ENCODE measurements at regions not wholly inside any gene's neighbourhood (a gene's known extent, or its start where the extent isn't known, plus 50 kb on each side); places are given as distances from the start of the nearest gene placed in this dataset.

GRCh38 chr5:93887678-93888077 is 146.3 kb upstream of the POU5F2 start:
- Histone ChIP-seq H2BK5ac (ENCODE audit: low read depth, low read length) (no peak overlapping the region), H3K4ac (replicated peaks; ENCODE audit: insufficient read length, low read depth, low read length) (no peak overlapping the region), H3K79me2 (ENCODE audit: control insufficient read depth in 1 of 2, insufficient read depth in 2 of 2, low read length in 2 of 2) (no peaks in the 10 kb centered on the region), H3K4me2 (ENCODE audit: insufficient read depth in 1 of 2, low read depth in 2 of 2, low read length in 2 of 2) (no peak overlapping the region), H2AK5ac (ENCODE audit: low read depth, low read length) (no peak overlapping the region), H2BK12ac (ENCODE audit: low read depth, low read length) (no peak overlapping the region), H3K27ac (ENCODE audit: low read depth, low read length) (no peak overlapping the region), H3K79me1 (ENCODE audit: low read depth, low read length) (no peaks in the 10 kb centered on the region), H3K23ac (ENCODE audit: insufficient read length) (no peak overlapping the region), H3K36me3 (ENCODE audit: control insufficient read depth in 2 of 4, insufficient read depth in 4 of 4, low read length in 3 of 4) (no peaks in the 10 kb centered on the region), H4K8ac (ENCODE audit: extremely low read depth, insufficient read depth, low read length) (no peak overlapping the region), H4K91ac (replicated peaks; ENCODE audit: insufficient read length, low read length) (no peak overlapping the region), H2AFZ (ENCODE audit: low read length) (no peak overlapping the region), H3K23me2 (ENCODE audit: low read depth, low read length) (no peaks in the 10 kb centered on the region; the same call in 1 of the 2 replicates), H3K4me3 (ENCODE audit: extremely low read depth in 1 of 4, insufficient read depth in 2 of 4, low read depth in 3 of 4, low read length in 4 of 4) (no peak overlapping the region), H3K9me3 (ENCODE audit: insufficient read depth in 2 of 2, low read depth in 1 of 2, low read length in 1 of 2) (no peaks in the 10 kb centered on the region), H3K9ac (replicated peaks in 1 of 4; ENCODE audit: extremely low read depth in 1 of 4, low read depth in 3 of 4, low read length in 3 of 4) (no peak overlapping the region), H3K14ac (ENCODE audit: insufficient read length) (no peak overlapping the region), H3K56ac (replicated peaks; ENCODE audit: insufficient read length, low read depth, low read length) (no peak overlapping the region), H2BK15ac (ENCODE audit: low read length) (no peak overlapping the region), H3K4me1 (replicated peaks in 1 of 4; ENCODE audit: control insufficient read depth in 3 of 4, insufficient read depth in 4 of 4, low read length in 3 of 4) (no peaks in the 10 kb centered on the region; a peak in 1 of 7 replicates), H2BK20ac (ENCODE audit: low read length) (no peak overlapping the region), H2BK120ac (replicated peaks; ENCODE audit: low read depth, low read length) (no peak overlapping the region), H4K20me1 (replicated peaks in 1 of 2; ENCODE audit: control insufficient read depth in 1 of 2, insufficient read depth in 2 of 2, low read length in 2 of 2) (no peaks in the 10 kb centered on the region), H4K5ac (ENCODE audit: insufficient read length, low read depth, low read length) (no peak overlapping the region), H3K18ac (ENCODE audit: extremely low read depth, low read length) (no peak overlapping the region), H3K27me3 (replicated peaks in 1 of 4; ENCODE audit: control insufficient read depth in 3 of 4, extremely low read depth in 1 of 4, insufficient read depth in 3 of 4, low read length in 3 of 4) (no peaks in the 10 kb centered on the region)
- ChIA-PET POLR2A (ENCODE audit: partially characterized antibody) (no interaction called here), CTCF (ENCODE audit: partially characterized antibody) (interaction anchor here (3.4 kb wide), 1 partner anchor 11 kb away, joined by 11 read pairs; no protein-coding TSS in a partner anchor)
- 100% methylated on average over 1 of the region's 1 CpG; no CpG with 5 or more reads in 1 of the 2 experiments for WGBS, 2 experiments (ENCODE audit: extremely low coverage in 1 of 2, insufficient coverage in 1 of 2, insufficient read length in 1 of 2, insufficient replicate concordance in 2 of 2, low coverage in 1 of 2, low lambda C conversion rate in 2 of 2, missing lambda C conversion rate in 1 of 2)
- DNase-seq (ENCODE audit: low read depth in 1 of 2, low spot score in 2 of 2) (no peak), FAIRE-seq (no peak)
- TF ChIP-seq CREB1 (IDR thresholded peaks at IDR 0.05) (no peak), SIRT6 (IDR thresholded peaks at IDR 0.05; ENCODE audit: low read length) (no peak), ASH2L (IDR thresholded peaks at IDR 0.05; ENCODE audit: low read length) (no peak), EZH2 (IDR thresholded peaks at IDR 0.05; ENCODE audit: low read depth, low read length, severe bottlenecking) (no peak), RXRA (IDR thresholded peaks at IDR 0.05; ENCODE audit: insufficient read depth, low read depth, low read length) (no peak), TCF12 (IDR thresholded peaks at IDR 0.05; ENCODE audit: low read depth, low read length) (no peak), SP1 (IDR thresholded peaks at IDR 0.05; ENCODE audit: low read depth, low read length) (no peak), TBP (IDR thresholded peaks at IDR 0.05; ENCODE audit: low read depth, low read length) (no peak), HDAC2 (IDR thresholded peaks at IDR 0.05; ENCODE audit: borderline replicate concordance in 1 of 2, low read depth in 2 of 2, low read length in 2 of 2) (no peak), PHF8 (conservative IDR thresholded peaks at IDR 0.05; ENCODE audit: low read depth, low read length) (no peak), SIN3A (conservative IDR thresholded peaks at IDR 0.05 in 1 of 2, IDR thresholded peaks at IDR 0.05 in 1 of 2; ENCODE audit: low read depth in 1 of 2, low read length in 2 of 2) (no peak)
- TF ChIP-seq, protein P1, sequence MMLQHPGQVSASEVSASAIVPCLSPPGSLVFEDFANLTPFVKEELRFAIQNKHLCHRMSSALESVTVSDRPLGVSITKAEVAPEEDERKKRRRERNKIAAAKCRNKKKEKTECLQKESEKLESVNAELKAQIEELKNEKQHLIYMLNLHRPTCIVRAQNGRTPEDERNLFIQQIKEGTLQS (IDR thresholded peaks at IDR 0.05; ENCODE audit: insufficient read depth, low read depth, low read length): no peak

All from H1 (cell line).